MCF 10A (cell line): ENCODE measurements at regions not wholly inside any gene's neighbourhood (a gene's known extent, or its start where the extent isn't known, plus 50 kb on each side); places are given as distances from the start of the nearest gene placed in this dataset.
"Not testable (repeated sequence)": the region's sequence is repeated elsewhere in the genome, so short reads cannot be mapped to it uniquely, and the experiment has no call there.

Source experiments
- BruUV-seq: library from RNA; stranded (reverse); fragments of 400-500 nt; replicated peaks from 2 replicates; lab custom pipeline; 2021; lab: Mats Ljungman, UMichigan
- CTCF ChIA-PET: fragments of 300-600 bp; sonication (Branson Sonifier 250); formaldehyde crosslinking; extraction: SDS; loops from one replicate; lab custom pipeline; 2021; ENCODE audit warnings: antibody characterized with exemption, inconsistent platforms; lab: Yijun Ruan, JAX
- POLR2A ChIA-PET: fragments of 300-600, 350-650 bp; sonication (Branson Sonifier 250); formaldehyde crosslinking; extraction: SDS; loops from one replicate; lab custom pipeline; 2020; ENCODE audit warnings: antibody characterized with exemption, inconsistent platforms; lab: Yijun Ruan, JAX
- DNase-seq: peaks from one replicate; pipeline ENCODE4 v3.0.0-alpha.2; 2018; ENCODE audit not compliant: unreplicated experiment
- H3K27ac Mint-ChIP-seq: one replicate; pipeline ENCODE4 v1.8.0; 2022; ENCODE audit warnings: mild to moderate bottlenecking, low read depth, mixed read lengths; ENCODE audit not compliant: unreplicated experiment
- H3K27me3 Mint-ChIP-seq: one replicate; pipeline ENCODE4 v1.8.0; 2022; ENCODE audit warnings: mixed read lengths; ENCODE audit not compliant: insufficient read depth, unreplicated experiment
- H3K36me3 Mint-ChIP-seq: one replicate; pipeline ENCODE4 v1.8.0; 2022; ENCODE audit warnings: mild to moderate bottlenecking, moderate library complexity, mixed read lengths; ENCODE audit not compliant: insufficient read depth, unreplicated experiment
- H3K4me1 Mint-ChIP-seq: one replicate; pipeline ENCODE4 v1.8.0; 2022; ENCODE audit warnings: mixed read lengths; ENCODE audit not compliant: insufficient read depth, unreplicated experiment
- H3K4me3 Mint-ChIP-seq: one replicate; pipeline ENCODE4 v1.8.0; 2022; ENCODE audit warnings: mild to moderate bottlenecking, moderate library complexity, mixed read lengths; ENCODE audit not compliant: unreplicated experiment
- H3K9me3 Mint-ChIP-seq: one replicate; pipeline ENCODE4 v1.8.0; 2022; ENCODE audit warnings: mixed read lengths; ENCODE audit not compliant: unreplicated experiment
- intact Hi-C: fragments of 100-400 bp; cut with micrococcal nuclease; formaldehyde crosslinking; loops from 2 replicates; pipeline ENCODE4 v1.14.1; 2022
- TF ChIP-seq, protein P1 (sequence below): fragments of 200-600 bp; IDR thresholded peaks from one replicate; pipeline ENCODE4 v1.8.0; 2022; ENCODE audit warnings: antibody characterized with exemption, mild to moderate bottlenecking; ENCODE audit not compliant: unreplicated experiment

DNA sequence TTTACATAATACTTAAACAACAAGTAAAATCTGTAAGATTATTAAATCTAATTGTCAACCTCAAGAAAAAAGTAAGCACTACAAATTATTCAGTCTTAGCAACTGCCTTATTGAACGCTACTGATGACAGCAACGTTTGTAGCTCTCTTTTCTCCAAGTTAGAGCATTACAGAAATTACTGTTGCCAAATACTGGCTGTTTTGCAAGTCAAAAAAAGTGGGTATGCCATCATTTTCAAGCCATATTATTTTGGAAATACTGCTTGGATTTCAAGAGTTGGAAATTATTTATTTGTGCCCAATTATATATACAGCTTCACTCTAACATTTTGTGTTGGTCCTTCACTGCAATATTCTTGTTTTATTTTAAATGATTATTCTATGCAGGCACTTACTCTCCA, 221.7 kb downstream of the CXXC4 start:
- Mint-ChIP-seq H3K4me1 (no peaks in the 10 kb centered on the region), H3K27ac (no peak overlapping the region), H3K36me3 (no peaks in the 10 kb centered on the region), H3K27me3 (no peaks in the 10 kb centered on the region), H3K4me3 (no peak overlapping the region), H3K9me3 (no peaks in the 10 kb centered on the region)
- ChIA-PET CTCF (no interaction called here), POLR2A (no interaction called here)
- BruUV-seq: no TSS peak
- intact Hi-C loops: no loop called here
- TF ChIP-seq, protein P1, sequence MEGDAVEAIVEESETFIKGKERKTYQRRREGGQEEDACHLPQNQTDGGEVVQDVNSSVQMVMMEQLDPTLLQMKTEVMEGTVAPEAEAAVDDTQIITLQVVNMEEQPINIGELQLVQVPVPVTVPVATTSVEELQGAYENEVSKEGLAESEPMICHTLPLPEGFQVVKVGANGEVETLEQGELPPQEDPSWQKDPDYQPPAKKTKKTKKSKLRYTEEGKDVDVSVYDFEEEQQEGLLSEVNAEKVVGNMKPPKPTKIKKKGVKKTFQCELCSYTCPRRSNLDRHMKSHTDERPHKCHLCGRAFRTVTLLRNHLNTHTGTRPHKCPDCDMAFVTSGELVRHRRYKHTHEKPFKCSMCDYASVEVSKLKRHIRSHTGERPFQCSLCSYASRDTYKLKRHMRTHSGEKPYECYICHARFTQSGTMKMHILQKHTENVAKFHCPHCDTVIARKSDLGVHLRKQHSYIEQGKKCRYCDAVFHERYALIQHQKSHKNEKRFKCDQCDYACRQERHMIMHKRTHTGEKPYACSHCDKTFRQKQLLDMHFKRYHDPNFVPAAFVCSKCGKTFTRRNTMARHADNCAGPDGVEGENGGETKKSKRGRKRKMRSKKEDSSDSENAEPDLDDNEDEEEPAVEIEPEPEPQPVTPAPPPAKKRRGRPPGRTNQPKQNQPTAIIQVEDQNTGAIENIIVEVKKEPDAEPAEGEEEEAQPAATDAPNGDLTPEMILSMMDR: no peak
- no peak for DNase-seq

DNA sequence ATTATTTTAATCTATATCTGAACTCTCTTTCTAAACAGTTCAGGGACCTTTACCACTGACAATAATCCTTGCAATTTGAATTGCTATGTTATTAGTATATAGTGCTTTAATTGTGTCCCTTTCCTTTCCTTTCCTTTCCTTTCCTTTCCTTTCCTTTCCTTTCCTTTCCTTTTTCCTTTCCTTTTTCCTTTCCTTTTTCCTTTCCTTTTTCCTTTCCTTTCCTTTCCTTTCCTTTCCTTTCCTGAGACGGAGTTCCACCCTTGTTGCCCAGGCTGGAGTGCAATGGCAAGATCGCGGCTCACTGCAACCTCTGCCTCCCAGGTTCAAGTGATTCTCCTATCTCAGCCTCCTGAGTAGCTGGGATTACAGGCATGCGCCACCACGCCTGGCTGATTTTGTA, 225.1 kb downstream of the CXXC4 start:
- BruUV-seq, H3K9me3 Mint-ChIP-seq, H3K36me3 Mint-ChIP-seq, H3K4me3 Mint-ChIP-seq, H3K27me3 Mint-ChIP-seq, H3K27ac Mint-ChIP-seq, H3K4me1 Mint-ChIP-seq, CTCF ChIA-PET, intact Hi-C loops, DNase-seq, POLR2A ChIA-PET: not testable (repeated sequence)

DNA sequence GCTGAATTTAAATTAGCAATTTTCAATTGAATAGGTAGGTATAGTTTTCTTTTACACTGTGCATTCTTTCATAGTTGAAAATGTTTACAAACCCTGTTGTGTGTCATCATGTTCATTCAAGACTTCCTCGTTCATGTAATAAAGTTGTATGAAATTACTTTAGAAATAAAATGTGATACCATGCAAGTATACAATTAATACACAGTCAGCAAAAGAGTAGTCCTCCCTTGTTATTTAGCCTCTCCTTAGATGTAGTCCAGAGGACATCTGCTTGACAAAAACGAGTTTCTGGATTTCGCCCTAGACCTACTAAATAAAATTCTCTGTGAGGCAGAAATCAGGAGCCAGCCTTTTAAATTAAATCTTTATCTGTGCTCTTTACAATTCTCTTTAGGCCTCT, 231.6 kb downstream of the CXXC4 start:
- TF ChIP-seq, protein P1: no peak
- H3K4me1 Mint-ChIP-seq: peaks cover 6% of the 10 kb centered on the region
- no peaks in the 10 kb centered on the region for H3K36me3 Mint-ChIP-seq
- intact Hi-C loops: no loop called here
- no peaks in the 10 kb centered on the region for H3K27me3 Mint-ChIP-seq
- H3K4me3 Mint-ChIP-seq: no peak overlapping the region
- DNase-seq: no peak
- no peaks in the 10 kb centered on the region for H3K9me3 Mint-ChIP-seq
- POLR2A ChIA-PET: no interaction called here
- CTCF ChIA-PET: interaction anchor here (0.5 kb wide), 1 partner anchor 238 kb away, joined by 3 read pairs; no protein-coding TSS in a partner anchor
- BruUV-seq: no TSS peak
- H3K27ac Mint-ChIP-seq: no peak overlapping the region

DNA sequence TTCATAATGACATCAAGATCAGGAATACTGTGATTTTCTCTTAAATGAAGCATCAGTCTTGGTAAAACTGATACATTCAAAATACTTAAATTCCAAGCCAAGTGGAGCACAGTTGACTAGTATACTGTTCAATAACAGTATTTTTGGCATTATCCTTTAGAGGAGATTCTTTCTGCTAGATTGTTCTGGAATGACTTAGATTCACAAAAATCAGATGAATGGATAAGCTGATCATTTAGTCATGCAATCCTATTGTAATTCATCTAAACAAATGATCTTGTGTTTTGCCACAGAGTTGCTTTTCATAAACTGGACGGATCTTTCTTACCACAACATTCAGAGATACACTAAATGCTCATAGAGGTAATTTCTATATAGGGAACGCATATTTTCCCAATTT, 232.0 kb downstream of the CXXC4 start:
- POLR2A ChIA-PET: no interaction called here
- TF ChIP-seq, protein P1: no peak
- DNase-seq: no peak
- H3K27me3 Mint-ChIP-seq: no peaks in the 10 kb centered on the region
- intact Hi-C loops: no loop called here
- no TSS peak for BruUV-seq
- H3K27ac Mint-ChIP-seq: no peak overlapping the region
- H3K4me3 Mint-ChIP-seq: no peak overlapping the region
- H3K4me1 Mint-ChIP-seq: peaks cover 6% of the 10 kb centered on the region
- no peaks in the 10 kb centered on the region for H3K9me3 Mint-ChIP-seq
- H3K36me3 Mint-ChIP-seq: no peaks in the 10 kb centered on the region
- CTCF ChIA-PET: interaction anchor here (0.5 kb wide), 1 partner anchor 239 kb away, joined by 3 read pairs; no protein-coding TSS in a partner anchor

DNA sequence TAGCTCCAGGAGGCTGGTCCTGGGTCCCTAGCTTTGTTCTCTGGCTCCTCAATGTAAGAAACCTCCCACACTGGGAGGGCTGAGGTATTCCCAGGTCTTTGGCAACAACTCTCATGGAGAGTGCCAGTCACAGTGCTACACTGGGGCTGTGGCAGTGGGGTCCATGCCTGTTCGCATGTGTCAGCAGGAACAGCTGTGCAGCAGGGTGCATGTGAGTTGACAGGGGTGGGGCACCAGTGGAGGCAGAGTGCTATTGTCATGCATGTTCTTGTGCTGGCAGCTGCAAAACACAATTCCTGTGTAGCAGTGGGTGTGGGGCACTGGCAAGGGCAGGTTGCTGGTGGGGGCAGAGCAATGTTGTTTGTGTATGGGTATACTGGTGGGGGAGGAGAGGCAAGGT, 246.0 kb downstream of the CXXC4 start:
- peaks cover 7% of the 10 kb centered on the region for H3K9me3 Mint-ChIP-seq
- H3K36me3 Mint-ChIP-seq: no peaks in the 10 kb centered on the region

More for the DNA sequence above, 246.0 kb downstream of the CXXC4 start:
- TF ChIP-seq, protein P1: no peak
- H3K4me1 Mint-ChIP-seq: no peaks in the 10 kb centered on the region
- CTCF ChIA-PET: interaction anchor here (0.7 kb wide), 1 partner anchor 107 kb away, joined by 3 read pairs; no protein-coding TSS in a partner anchor
- no peak overlapping the region for H3K27ac Mint-ChIP-seq
- H3K27me3 Mint-ChIP-seq: no peaks in the 10 kb centered on the region
- DNase-seq: no peak
- no peak overlapping the region for H3K4me3 Mint-ChIP-seq
- POLR2A ChIA-PET: no interaction called here
- no TSS peak for BruUV-seq
- intact Hi-C loops: no loop called here
